ENCODE measurements at regions not wholly inside any gene's neighbourhood (a gene's known extent, or its start where the extent isn't known, plus 50 kb on each side); places are given as distances from the start of the nearest gene placed in this dataset.

GRCh38 chr9:87276851-87277261, 220.8 kb upstream of the DAPK1 start:
- TF ChIP-seq EZH2 (IDR thresholded peaks at IDR 0.05; ENCODE audit: insufficient read depth, poor library complexity, severe bottlenecking) (no peak), EZH2phosphoT487 (IDR thresholded peaks at IDR 0.05; ENCODE audit: insufficient read depth, low read depth) (no peak)
